Mononuclear cell (primary cell): ENCODE measurements at regions not wholly inside any gene's neighbourhood (a gene's known extent, or its start where the extent isn't known, plus 50 kb on each side); places are given as distances from the start of the nearest gene placed in this dataset.

Source experiments
- H3K27me3 ChIP-seq: 2 replicates; pipeline ENCODE4 v1.6.0; 2011; ENCODE audit warnings: low read length, control low read depth; ENCODE audit not compliant: insufficient read depth
- H3K4me1 ChIP-seq: 2 replicates; pipeline ENCODE4 v1.5.1; 2011; ENCODE audit warnings: mild to moderate bottlenecking, low read length, control low read depth; ENCODE audit not compliant: insufficient read depth
- H3K4me3 ChIP-seq: 2 replicates; pipeline ENCODE4 v1.5.1; 2011; ENCODE audit warnings: mild to moderate bottlenecking, low read length, moderate library complexity
- H3K9me3 ChIP-seq: 2 replicates; pipeline ENCODE4 v1.5.1; 2011; ENCODE audit warnings: low read depth, mild to moderate bottlenecking, control low read depth, low read length

DNA sequence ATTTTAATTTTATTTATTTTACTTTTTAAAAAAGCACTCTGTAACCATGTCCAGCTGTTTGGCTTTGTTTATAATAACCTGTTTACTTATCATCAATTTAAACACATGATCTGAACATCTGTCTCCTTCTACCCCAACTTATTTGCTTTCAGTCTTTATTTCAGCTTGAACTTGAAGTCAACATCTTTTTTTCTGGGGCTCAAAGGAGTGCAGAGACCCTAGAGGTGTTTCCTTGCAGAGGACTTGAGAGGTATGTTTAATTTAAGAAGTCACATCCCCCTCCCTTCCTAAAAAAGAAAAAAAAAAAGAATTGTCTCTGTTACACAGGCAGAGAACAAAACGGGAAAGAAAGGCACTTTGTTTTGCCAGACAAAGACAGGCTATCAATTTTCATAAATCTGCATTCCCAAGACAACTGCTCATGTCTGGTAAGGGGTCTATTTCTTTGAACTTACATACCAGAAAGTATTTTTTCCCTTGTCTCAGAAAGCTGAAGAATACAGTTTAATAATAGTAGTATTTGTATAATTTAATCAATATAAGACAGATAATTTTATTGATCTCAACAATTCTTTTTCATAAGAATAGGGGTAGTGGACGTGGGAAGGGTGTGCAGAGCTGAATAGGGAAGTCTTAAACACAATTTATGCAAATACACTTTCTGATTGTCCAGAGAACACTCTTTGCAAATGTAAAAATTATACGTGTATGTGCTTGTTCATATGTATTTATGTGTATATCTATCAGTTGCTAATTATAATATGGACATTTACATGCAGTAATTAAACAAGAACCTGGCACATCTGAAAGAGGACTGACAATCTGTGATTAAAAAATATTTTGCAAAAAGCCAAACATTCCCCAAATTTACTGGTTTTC is 109.7 kb upstream of the PDZRN3 start:
- H3K9me3 ChIP-seq, result no peaks in the 10 kb centered on the region
- no peaks in the 10 kb centered on the region for H3K4me1 ChIP-seq
- no peak overlapping the region for H3K4me3 ChIP-seq
- no peaks in the 10 kb centered on the region for H3K27me3 ChIP-seq

DNA sequence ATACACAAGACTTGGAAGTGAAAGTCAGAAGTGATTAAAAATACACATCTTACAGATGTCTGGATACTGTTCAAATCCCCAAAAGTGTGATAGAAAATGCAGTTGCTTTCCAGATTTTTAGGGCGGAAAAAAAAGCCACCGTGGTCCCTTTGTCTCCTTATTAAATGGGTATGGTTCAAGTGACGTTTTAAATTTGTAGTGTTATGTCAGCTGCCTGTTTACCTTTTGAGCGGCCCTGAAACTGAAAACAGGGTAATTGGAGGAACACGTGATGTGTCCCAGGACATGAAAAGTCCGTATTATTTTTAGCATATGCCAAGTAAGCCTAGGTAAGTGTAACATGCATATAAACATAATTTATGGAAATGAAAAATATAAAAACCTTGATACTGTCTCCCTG is 109.0 kb upstream of the PDZRN3 start:
- Histone ChIP-seq H3K27me3 (no peaks in the 10 kb centered on the region), H3K9me3 (no peaks in the 10 kb centered on the region)

GRCh38 chr3:73729969-73730440 is 105.3 kb upstream of the PDZRN3 start:
- Histone ChIP-seq H3K27me3 (no peaks in the 10 kb centered on the region), H3K9me3 (no peaks in the 10 kb centered on the region), H3K4me3 (no peak overlapping the region), H3K4me1 (no peaks in the 10 kb centered on the region)

More for the DNA sequence above, 109.0 kb upstream of the PDZRN3 start:
- Histone ChIP-seq H3K4me1 (no peaks in the 10 kb centered on the region), H3K4me3 (no peak overlapping the region)

DNA sequence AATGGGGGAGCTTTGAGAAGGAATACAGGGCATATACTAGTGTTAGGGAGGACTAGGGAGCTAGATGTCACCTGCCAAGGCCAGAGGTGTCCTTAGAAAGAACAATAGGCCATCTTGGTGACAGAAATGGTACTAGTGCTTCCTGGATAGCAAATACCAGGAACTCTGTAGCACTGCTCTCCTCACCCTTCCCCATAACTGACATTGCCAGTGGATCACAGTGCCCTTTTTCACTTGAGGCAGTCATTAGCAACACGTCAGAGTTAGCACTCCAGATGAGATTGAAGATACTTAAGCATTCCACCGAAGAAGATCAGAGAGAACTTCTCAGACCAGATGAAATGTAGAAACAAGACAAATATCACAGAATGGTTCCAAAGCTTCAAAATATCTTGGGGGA is 103.1 kb upstream of the PDZRN3 start:
- Histone ChIP-seq H3K27me3 (no peaks in the 10 kb centered on the region), H3K9me3 (no peaks in the 10 kb centered on the region), H3K4me3 (no peak overlapping the region), H3K4me1 (no peaks in the 10 kb centered on the region)

DNA sequence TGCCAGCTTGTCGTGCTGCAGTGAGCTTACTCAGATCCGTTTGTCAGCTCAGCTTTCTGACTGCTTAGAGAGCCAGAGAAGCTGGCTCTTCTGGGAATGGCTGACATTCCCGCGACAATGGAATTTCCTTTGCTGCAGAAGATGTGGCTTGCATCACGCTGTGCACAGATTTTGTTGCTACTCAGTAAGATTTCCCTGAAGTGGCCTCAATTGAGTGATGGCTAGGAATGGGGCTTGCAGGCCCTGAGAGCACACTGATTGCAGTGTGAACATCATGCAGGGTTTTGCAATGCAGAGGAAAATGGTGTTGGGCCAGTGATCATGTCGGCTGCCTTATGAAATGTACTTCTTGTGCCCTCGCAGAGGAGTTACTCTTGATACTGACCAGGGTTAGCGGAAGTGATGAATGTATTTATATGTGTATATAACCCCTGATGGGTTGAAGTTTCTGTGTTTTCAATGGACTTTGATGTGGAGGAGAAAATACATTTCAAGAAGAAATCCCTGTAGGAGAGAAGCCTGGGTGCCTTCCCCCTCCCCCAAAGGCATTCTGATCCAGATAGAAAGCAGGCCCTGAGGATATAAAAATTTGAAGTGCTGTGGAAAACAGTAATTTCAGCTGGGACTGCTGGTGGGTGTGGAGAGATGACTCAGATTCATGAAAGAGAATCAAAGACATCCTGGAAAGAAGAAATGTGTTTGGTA is 102.5 kb upstream of the PDZRN3 start:
- no peaks in the 10 kb centered on the region for H3K27me3 ChIP-seq
- H3K4me3 ChIP-seq, result no peak overlapping the region
- H3K4me1 ChIP-seq, result no peaks in the 10 kb centered on the region

GRCh38 chr3:73723596-73723995 is 98.9 kb upstream of the PDZRN3 start:
- no peaks in the 10 kb centered on the region for H3K4me1 ChIP-seq
- H3K4me3 ChIP-seq, result no peak overlapping the region
- no peaks in the 10 kb centered on the region for H3K9me3 ChIP-seq
- no peaks in the 10 kb centered on the region for H3K27me3 ChIP-seq

More for the DNA sequence above, 102.5 kb upstream of the PDZRN3 start:
- H3K9me3 ChIP-seq, result no peaks in the 10 kb centered on the region

DNA sequence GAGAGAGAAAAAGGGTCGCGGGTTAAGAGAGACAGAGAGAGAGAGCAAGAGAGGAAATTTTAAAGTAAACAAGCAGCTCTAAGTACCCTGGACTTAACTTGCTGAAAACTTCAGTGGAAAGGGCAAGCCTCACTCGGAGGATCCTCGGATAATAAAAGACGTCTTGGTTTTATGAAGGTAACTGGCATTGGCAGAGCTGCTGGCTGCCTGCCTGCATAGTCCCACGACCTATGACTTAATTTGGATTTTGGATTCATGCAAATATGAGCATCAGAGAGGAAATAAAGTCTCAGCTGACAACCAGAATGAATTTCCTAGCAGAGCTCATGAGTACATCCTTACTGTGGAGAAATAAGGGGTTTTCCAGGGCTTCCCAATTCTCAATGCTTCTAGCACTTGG is 95.1 kb upstream of the PDZRN3 start:
- no peaks in the 10 kb centered on the region for H3K4me1 ChIP-seq
- no peaks in the 10 kb centered on the region for H3K9me3 ChIP-seq
- H3K27me3 ChIP-seq, result no peaks in the 10 kb centered on the region
- no peak overlapping the region for H3K4me3 ChIP-seq

GRCh38 chr3:73719413-73719851 is 94.7 kb upstream of the PDZRN3 start:
- no peaks in the 10 kb centered on the region for H3K27me3 ChIP-seq
- H3K9me3 ChIP-seq, result no peaks in the 10 kb centered on the region
- no peak overlapping the region for H3K4me3 ChIP-seq
- H3K4me1 ChIP-seq, result no peaks in the 10 kb centered on the region

DNA sequence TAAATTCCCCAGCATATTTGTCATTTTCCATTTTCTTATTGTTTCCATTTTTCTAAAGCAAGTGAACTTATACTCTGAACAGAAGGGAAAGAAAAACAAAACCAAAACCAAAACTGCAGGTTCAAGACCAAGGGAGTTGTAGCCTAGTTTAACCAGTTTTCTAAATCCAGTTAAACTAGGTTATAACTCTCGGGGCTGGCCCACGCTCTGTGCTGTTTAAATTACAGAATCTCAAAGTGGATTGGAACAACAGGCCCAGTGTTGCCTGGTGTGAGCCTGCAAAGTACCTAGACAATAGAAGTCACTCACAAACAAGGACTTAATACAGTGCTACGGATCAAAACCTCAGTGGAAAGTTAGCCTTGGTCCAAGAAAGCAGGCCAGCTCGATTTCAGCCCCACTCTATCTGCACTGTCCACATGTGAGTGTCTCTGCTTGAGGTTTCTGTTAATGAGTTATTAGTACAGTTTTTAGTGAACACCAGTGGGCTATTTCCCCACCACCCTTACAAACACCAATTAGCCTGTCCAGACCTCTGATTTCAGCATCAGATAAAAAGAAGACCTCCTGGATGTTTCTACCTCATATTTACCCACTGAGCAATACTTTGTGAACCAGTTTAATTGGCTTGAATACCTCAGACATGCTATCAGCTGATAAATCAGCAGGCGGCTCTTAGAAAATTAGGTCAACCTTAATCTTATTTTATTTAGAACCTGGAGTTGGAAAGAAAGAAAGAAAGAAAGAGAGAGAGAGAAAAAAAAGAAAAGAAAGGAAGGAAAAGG is 93.8 kb upstream of the PDZRN3 start:
- no peaks in the 10 kb centered on the region for H3K4me1 ChIP-seq
- no peaks in the 10 kb centered on the region for H3K27me3 ChIP-seq

DNA sequence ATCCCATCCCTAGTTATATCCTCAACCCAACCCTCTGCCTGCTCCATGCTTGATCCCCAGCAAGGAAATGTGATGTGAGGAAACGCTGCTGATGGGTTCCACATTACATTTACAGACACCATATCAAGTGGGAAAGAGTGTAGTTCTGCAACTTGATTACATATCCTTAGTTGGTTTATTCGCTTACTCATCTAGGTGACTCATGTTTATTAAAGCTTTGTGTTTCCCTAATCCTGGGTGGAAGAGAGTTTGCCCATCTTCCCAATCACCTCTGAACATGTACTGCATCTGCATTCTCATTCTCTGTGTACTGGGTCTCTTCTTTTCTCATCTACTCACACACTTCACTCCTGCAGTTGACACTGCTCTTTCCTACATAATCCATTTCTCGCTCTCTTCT is 91.7 kb upstream of the PDZRN3 start:
- no peaks in the 10 kb centered on the region for H3K9me3 ChIP-seq
- no peak overlapping the region for H3K4me3 ChIP-seq
- H3K27me3 ChIP-seq, result no peaks in the 10 kb centered on the region
- no peaks in the 10 kb centered on the region for H3K4me1 ChIP-seq

More for the DNA sequence above, 93.8 kb upstream of the PDZRN3 start:
- Histone ChIP-seq H3K9me3 (no peaks in the 10 kb centered on the region), H3K4me3 (no peak overlapping the region)

DNA sequence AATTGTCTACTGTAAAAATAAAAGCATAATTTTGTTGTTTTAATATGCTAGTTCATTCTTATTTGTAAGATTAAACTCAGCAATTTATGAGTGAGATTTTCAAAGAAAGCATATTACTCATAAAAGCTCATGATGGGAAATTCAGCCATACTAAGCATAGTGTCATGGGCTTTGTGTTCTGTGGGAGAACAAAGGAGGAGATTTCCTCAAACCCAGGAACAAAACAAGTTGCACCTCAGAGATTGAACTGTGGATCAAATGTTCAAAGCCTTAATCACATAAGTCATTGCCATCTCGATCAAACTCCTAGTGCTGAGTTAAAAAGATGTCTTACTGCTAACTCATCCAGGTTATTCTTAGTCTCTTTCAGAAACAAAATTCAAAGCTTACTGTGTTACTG is 85.6 kb upstream of the PDZRN3 start:
- no peaks in the 10 kb centered on the region for H3K4me1 ChIP-seq
- H3K4me3 ChIP-seq, result no peak overlapping the region
- no peaks in the 10 kb centered on the region for H3K27me3 ChIP-seq
- H3K9me3 ChIP-seq, result no peaks in the 10 kb centered on the region

- Histone ChIP-seq H3K4me3 (no peak overlapping the region), H3K4me1 (no peaks in the 10 kb centered on the region), H3K27me3 (no peaks in the 10 kb centered on the region), H3K9me3 (no peaks in the 10 kb centered on the region)
These were observed 85.0 kb upstream of the PDZRN3 start for GRCh38 chr3:73709712-73710111.

DNA sequence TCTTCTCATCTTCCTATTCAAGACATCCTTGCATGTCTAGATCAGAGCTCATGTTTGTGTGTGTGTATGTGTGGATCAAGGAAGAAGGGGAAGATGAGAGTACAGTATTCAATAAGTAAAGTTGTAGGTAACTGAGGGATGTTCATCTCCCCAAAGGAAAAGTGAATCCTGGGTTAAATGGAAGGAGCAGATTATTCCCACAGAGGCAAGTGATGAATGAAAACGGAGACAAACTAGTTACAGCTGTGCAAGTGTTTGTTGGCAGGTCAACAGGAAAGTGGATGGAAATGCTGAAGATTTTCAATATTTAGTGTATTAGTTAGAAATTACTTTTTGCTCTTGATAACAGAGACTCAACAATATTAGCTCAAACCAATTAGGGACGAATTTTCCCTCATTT is 84.2 kb upstream of the PDZRN3 start:
- no peak overlapping the region for H3K4me3 ChIP-seq
- no peaks in the 10 kb centered on the region for H3K27me3 ChIP-seq
- H3K4me1 ChIP-seq, result no peaks in the 10 kb centered on the region
- no peaks in the 10 kb centered on the region for H3K9me3 ChIP-seq

DNA sequence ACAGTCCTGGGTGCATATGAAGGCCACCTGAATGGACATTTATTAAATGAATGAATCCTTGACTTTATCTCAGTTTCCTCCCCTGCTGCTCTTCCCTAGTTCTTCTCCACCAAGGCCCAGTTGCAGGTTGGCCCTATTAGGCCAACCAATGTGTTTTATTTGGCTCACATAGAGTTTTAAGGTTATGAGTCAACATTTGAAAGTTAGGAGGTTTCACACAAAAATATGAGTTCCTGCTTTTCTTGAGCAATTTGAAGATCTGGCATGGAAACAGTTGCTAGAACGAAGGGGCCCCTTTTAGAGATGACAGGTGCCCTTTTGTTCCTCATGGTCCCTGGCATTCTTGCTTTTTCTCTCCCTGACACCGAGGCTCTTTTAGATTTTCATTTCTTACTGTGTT is 83.0 kb upstream of the PDZRN3 start:
- no peaks in the 10 kb centered on the region for H3K9me3 ChIP-seq
- no peaks in the 10 kb centered on the region for H3K4me1 ChIP-seq
- no peaks in the 10 kb centered on the region for H3K27me3 ChIP-seq

GRCh38 chr3:73706771-73707170 is 82.0 kb upstream of the PDZRN3 start:
- no peaks in the 10 kb centered on the region for H3K9me3 ChIP-seq
- no peaks in the 10 kb centered on the region for H3K4me1 ChIP-seq
- no peaks in the 10 kb centered on the region for H3K27me3 ChIP-seq
- no peak overlapping the region for H3K4me3 ChIP-seq

More for the DNA sequence above, 83.0 kb upstream of the PDZRN3 start:
- H3K4me3 ChIP-seq, result no peak overlapping the region
